ENCODE measurements at regions not wholly inside any gene's neighbourhood (a gene's known extent, or its start where the extent isn't known, plus 50 kb on each side); places are given as distances from the start of the nearest gene placed in this dataset.
"Not testable (repeated sequence)": the region's sequence is repeated elsewhere in the genome, so short reads cannot be mapped to it uniquely, and the experiment has no call there.

DNA sequence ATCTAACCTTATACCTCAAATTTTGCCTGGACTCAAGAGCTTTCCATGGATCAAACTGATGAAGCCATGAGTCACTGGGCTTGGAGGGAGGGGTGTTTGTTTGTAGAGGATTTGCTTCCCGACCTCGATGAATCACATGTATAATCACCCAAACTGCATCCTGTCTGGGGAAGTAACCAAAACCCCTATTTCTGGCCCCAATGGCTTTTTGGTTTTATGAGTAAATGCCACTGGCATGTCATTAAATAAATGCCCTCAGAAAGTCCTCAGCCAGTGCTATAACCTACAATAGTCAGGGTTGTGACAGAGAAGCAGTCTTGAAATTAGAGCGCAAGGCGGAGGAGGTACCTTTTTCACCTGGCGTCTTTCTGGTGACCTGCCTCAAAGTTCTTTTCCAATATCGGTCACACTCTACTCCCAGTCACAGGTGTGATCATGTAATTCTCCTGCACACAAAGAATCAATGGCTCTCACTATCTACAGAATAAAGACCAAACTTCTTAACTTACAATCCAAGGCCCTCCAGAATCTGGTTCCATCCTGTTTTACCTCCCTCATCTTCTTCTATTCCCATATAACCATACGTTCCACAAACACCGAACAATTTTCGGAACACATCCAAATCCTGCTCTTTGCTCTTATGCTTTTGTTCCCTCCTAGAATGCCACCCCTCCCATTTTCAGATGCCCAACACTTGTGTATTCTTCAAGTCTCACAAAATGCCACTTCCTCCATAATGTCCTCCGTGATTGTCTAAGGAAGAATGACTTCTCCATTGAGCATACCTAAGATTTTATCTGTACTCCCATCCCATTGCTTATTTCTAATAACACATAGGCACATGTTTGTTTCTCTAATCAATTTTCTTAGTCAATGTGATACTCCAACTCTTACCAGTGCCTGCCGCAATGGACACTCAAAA lies 81.3 kb upstream of the BLID start:
- H3K27ac Mint-ChIP-seq = no peak overlapping the region
- H3K4me3 Mint-ChIP-seq = no peak overlapping the region
- DNase-seq = no peak
- peaks cover 6% of the 10 kb centered on the region for H3K27me3 Mint-ChIP-seq
- no peaks in the 10 kb centered on the region for H3K9me3 Mint-ChIP-seq
- ChIA-PET POLR2A (no interaction called here), CTCF (no interaction called here)
- H3K4me1 Mint-ChIP-seq = peaks cover 4% of the 10 kb centered on the region
- H3K36me3 Mint-ChIP-seq (ENCODE audit: low read depth) = no peaks in the 10 kb centered on the region

DNA sequence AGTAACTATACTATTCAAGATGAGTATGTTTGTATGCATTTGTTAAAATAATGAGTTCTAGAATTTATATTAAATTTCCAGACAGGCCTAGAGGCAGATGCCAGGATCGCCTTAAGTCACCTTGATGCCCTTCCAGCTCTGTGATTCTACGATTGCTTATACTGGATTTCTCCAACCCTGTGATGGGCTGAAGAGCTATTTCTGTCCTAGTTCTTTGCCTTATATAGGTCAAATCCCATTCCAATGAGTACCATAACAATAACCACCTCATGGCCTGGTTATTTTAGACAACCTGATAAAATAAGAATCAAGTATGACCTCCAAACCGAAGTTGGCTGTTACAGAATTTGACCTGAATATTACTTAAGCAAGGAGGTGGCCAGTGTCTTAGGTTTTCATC lies 79.8 kb upstream of the BLID start:
- H3K27me3 Mint-ChIP-seq = peaks cover 7% of the 10 kb centered on the region
- H3K4me3 Mint-ChIP-seq = no peak overlapping the region
- ChIA-PET CTCF (no interaction called here), POLR2A (no interaction called here)
- peaks cover 4% of the 10 kb centered on the region for H3K4me1 Mint-ChIP-seq
- no peak for DNase-seq
- H3K36me3 Mint-ChIP-seq (ENCODE audit: low read depth) = no peaks in the 10 kb centered on the region
- H3K9me3 Mint-ChIP-seq = no peaks in the 10 kb centered on the region
- H3K27ac Mint-ChIP-seq = no peak overlapping the region

DNA sequence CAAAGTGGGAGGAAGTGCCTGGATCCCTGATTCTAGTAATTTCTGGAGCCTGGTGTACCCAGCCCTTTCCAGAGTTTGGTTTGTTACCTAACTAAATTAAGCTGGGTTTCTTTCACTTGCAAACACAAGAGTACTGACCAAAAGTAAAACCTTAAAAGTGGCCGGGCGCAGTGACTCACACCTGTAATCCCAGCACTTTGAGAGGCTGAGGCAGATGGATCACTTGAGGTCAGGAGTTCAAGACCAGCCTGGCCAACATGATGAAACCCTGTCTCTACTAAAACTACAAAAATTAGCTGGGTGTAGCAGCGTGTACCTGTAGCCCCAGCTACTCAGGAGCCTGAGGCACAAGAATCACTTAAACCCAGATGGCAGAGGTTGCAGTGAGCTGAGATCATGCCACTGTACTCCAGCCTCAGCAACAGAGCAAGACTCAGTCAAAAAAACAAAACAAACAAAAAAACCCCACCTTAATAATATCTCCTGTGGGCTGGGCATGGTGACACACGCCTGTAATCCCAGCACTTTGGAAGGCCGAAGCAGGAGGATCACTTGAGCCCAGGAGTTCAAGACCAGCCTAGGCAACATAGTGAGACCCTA lies 78.0 kb upstream of the BLID start:
- POLR2A ChIA-PET; H3K9me3 Mint-ChIP-seq; H3K27ac Mint-ChIP-seq; DNase-seq; H3K4me1 Mint-ChIP-seq; H3K4me3 Mint-ChIP-seq; H3K36me3 Mint-ChIP-seq (ENCODE audit: low read depth): not testable (repeated sequence)
- peaks cover 11% of the 10 kb centered on the region for H3K27me3 Mint-ChIP-seq
- CTCF ChIA-PET = interaction anchor here (2.1 kb wide), 1 partner anchor 10 kb away, joined by 6 read pairs; no protein-coding TSS in a partner anchor

DNA sequence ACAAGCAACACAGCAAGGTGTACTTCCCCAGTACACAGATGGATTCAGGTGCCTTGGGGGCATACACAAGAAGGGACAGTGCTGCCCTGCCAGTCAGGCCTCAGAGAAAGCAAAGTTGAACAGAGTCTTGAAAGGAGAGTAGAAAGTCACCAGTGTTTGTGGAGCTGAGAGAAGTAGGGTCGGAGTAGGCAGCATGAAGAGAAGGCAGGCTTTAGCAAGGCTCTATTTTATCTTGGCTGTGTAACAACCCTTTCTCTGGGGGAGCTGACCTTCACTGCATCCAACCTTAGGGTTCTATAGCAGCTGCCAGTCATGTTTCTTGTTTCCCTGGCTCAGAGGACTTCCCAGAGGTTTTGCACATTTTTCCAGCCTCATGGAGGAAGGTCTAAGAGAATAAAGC lies 77.4 kb upstream of the BLID start:
- Mint-ChIP-seq H3K4me1 (peaks cover 4% of the 10 kb centered on the region), H3K9me3 (no peaks in the 10 kb centered on the region), H3K36me3 (ENCODE audit: low read depth) (no peaks in the 10 kb centered on the region), H3K27me3 (peaks cover 11% of the 10 kb centered on the region), H3K4me3 (no peak overlapping the region), H3K27ac (no peak overlapping the region)
- ChIA-PET CTCF (interaction anchor here (2.1 kb wide), 1 partner anchor 10 kb away, joined by 6 read pairs; no protein-coding TSS in a partner anchor), POLR2A (no interaction called here)
- DNase-seq = no peak

DNA sequence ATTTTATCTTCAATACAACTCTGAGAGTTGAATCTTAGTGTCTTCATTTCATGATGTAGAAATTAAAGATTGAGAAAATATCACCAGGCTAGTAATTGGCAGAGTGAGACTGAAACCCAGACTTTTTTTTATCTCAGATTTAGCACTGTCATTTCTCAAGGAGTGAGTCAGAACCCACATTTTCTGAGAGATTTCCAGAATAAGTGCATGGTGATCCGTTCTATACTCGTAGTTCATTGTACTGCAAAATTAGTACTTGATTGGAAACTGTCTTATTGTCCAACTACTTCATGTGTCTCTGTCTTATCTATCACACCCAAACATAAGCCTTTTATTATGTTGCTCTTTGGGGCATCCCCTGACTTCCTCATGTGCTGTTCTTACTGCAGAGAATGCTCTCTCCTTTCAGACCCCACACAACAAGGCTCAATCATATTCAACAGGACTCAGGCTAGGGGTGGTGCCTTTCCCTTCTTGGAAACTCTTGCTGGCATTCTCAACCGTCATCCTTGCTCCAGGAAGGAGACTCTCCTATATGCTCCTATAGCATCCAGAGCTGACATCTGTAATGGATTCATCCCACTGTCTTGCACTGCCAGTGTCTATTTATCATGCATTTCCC lies 76.7 kb upstream of the BLID start:
- no peak for DNase-seq
- POLR2A ChIA-PET = no interaction called here
- H3K4me1 Mint-ChIP-seq = peaks cover 4% of the 10 kb centered on the region
- no peak overlapping the region for H3K27ac Mint-ChIP-seq
- H3K4me3 Mint-ChIP-seq = no peak overlapping the region
- peaks cover 11% of the 10 kb centered on the region for H3K27me3 Mint-ChIP-seq
- H3K36me3 Mint-ChIP-seq (ENCODE audit: low read depth) = no peaks in the 10 kb centered on the region
- CTCF ChIA-PET = no interaction called here
- H3K9me3 Mint-ChIP-seq = no peaks in the 10 kb centered on the region

DNA sequence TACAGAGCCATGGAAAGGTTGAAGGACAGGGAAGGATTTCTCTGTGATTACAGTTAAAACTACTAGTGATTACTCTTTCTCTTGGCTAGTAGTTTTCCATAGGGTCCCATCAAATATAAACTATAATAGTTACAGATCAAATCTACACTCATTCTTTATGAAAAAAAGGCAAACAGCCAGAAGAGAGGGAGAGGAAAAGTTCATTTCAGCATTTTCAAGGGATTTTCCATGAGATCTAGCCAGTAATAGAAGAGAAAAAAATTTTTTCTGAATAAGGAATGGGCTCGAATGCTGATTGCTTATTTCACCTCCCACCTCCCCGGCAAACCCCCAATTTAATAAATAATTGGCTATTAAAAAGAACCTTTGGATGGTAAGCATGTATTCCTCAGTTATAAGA lies 74.8 kb upstream of the BLID start:
- POLR2A ChIA-PET = no interaction called here
- H3K27ac Mint-ChIP-seq = no peak overlapping the region
- CTCF ChIA-PET = no interaction called here
- H3K36me3 Mint-ChIP-seq (ENCODE audit: low read depth) = no peaks in the 10 kb centered on the region
- no peak for DNase-seq
- no peak overlapping the region for H3K4me3 Mint-ChIP-seq
- peaks cover 4% of the 10 kb centered on the region for H3K4me1 Mint-ChIP-seq
- no peaks in the 10 kb centered on the region for H3K9me3 Mint-ChIP-seq
- H3K27me3 Mint-ChIP-seq = peaks cover 8% of the 10 kb centered on the region

DNA sequence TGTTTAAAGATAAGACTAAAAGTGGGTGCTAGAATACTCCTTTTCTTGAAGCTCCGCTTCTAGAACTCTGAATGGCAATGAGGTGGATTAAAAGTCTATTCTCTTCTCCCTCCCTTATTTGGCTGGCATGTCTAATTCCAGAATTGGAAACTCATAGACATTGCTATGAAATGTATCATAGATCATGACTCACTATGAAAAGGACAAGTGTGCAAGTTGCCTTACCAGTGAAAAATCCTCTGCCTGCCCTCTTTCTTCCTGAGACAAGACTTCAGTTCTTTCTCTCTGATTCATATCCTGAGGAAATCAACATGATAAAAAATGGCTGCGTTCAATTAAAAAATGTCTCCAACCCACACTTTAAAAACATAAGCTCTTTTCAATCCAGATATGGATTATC lies 73.2 kb upstream of the BLID start:
- no peak for DNase-seq
- Mint-ChIP-seq H3K27ac (no peak overlapping the region), H3K4me3 (no peak overlapping the region), H3K27me3 (peaks cover 8% of the 10 kb centered on the region), H3K36me3 (ENCODE audit: low read depth) (no peaks in the 10 kb centered on the region), H3K4me1 (peaks cover 4% of the 10 kb centered on the region), H3K9me3 (no peaks in the 10 kb centered on the region)
- ChIA-PET POLR2A (no interaction called here), CTCF (interaction anchor here (2.0 kb wide), 1 partner anchor 13 kb away, joined by 6 read pairs; no protein-coding TSS in a partner anchor)

DNA sequence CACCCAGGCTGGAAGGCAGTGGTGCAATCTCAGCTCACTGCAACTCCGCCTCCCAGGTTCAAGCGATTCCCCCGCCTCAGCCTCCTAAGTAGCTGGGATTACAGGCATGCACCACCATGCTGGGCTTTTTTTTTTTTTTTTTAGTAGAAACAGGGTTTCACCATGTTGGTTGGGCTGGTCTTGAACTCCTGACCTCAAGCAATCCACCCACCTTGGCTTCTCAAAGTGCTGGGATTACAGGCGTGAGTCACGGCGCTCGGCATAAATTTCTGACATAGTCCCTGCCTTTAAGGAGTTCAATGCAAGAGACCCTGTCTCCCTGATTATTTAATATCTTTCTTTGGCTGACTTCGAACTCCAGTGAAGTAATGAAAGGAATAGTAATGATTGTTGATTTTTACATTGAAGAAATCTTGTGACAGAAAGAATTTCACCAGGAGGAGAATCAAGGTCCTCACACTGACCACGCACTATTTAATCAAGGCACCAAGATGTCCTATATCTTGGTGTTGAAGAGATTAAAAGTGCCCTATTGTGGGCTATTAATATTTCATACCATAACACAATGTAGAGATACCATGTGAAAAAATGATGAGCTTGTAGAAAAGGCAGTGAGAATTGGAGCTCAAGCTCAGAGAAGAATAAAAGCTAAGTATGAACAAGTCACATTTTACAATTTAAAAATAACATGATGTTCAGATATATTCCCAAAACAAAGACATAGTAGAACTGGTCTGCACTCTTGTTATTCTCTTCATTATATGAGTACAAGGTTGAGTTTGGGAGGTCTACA lies 71.6 kb upstream of the BLID start:
- no peak overlapping the region for H3K4me3 Mint-ChIP-seq
- CTCF ChIA-PET = no interaction called here
- no peaks in the 10 kb centered on the region for H3K4me1 Mint-ChIP-seq
- no peaks in the 10 kb centered on the region for H3K9me3 Mint-ChIP-seq
- H3K27me3 Mint-ChIP-seq = peaks cover 5% of the 10 kb centered on the region
- no peaks in the 10 kb centered on the region for H3K36me3 Mint-ChIP-seq (ENCODE audit: low read depth)
- no peak overlapping the region for H3K27ac Mint-ChIP-seq
- DNase-seq = no peak
- POLR2A ChIA-PET = no interaction called here

DNA sequence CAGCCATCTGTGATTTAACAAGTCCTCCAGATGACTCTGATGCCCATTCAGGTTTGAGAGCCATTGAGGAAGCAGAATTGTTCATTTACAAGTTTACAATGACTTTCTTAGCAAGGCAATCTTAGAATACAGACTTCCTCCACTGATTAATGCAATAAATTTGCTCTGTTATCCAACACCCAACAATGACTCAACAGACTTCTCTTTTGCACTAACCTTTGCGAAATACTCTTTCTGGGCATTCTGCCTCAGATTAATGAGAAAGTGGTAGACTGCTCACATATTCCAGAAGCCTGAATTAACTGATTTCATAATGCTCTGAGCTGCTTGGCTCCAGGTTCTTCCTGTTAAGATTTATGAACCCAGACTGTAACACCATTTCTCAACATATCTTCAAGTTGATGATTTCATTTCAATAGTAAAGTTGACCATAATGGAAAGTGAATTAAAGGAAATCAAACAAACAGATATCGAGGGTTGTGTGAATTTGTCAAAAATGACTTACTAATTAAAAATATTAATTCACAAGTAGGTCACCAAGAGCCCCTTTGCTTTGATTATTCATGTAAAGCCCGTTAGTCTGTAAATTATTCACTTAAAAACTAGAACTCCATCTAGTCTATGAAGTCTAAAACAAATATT lies 70.5 kb upstream of the BLID start:
- Mint-ChIP-seq H3K27me3 (peaks cover 5% of the 10 kb centered on the region), H3K27ac (no peak overlapping the region), H3K4me3 (no peak overlapping the region), H3K4me1 (no peaks in the 10 kb centered on the region), H3K36me3 (ENCODE audit: low read depth) (no peaks in the 10 kb centered on the region), H3K9me3 (no peaks in the 10 kb centered on the region)
- ChIA-PET POLR2A (no interaction called here), CTCF (interaction anchor here (1.0 kb wide), 1 partner anchor 17 kb away, joined by 3 read pairs; no protein-coding TSS in a partner anchor)
- DNase-seq = no peak

DNA sequence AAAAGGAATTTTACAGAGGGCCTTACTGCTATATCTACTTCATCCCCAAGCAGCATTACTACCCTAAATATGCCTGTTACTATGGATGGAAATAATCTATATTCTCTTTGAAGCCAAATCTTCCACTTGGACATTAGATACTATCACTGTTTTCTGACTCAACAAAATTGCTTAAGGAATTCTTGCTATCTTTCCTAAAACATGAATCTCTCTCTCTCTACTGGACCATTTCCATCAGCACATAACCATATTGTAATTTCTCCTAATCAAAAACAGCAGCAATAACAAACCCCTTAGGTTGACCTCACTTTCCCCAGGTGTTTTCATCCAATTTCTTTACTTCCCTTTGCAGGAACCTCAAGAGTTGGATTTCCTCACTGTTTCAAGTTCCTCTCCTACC lies 67.9 kb upstream of the BLID start:
- CTCF ChIA-PET = no interaction called here
- no peaks in the 10 kb centered on the region for H3K27me3 Mint-ChIP-seq
- no peaks in the 10 kb centered on the region for H3K36me3 Mint-ChIP-seq (ENCODE audit: low read depth)
- POLR2A ChIA-PET = no interaction called here
- no peak for DNase-seq
- no peak overlapping the region for H3K27ac Mint-ChIP-seq
- no peaks in the 10 kb centered on the region for H3K4me1 Mint-ChIP-seq
- H3K4me3 Mint-ChIP-seq = no peak overlapping the region
- no peaks in the 10 kb centered on the region for H3K9me3 Mint-ChIP-seq

DNA sequence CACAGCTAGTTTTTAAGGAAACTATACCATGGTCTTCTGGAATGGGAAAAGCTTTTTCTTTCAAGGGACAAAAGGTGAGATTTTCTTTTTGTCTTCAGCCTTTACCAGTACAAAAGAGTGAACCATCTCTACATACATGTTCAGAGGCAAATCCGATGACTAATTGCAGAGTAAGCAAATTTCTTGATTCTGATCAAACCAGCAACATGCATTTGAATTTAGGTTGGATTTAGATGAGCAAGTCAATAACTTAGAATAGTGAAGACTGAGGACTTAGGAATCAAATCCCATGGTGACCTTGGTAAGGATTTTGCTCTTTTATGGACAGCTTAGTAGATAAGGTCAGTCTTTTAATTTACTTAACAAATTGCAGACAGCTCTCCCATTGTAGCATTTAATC lies 65.9 kb upstream of the BLID start:
- no peaks in the 10 kb centered on the region for H3K27me3 Mint-ChIP-seq
- no peaks in the 10 kb centered on the region for H3K36me3 Mint-ChIP-seq (ENCODE audit: low read depth)
- no peak overlapping the region for H3K4me3 Mint-ChIP-seq
- H3K27ac Mint-ChIP-seq = no peak overlapping the region
- ChIA-PET POLR2A (no interaction called here), CTCF (no interaction called here)
- no peaks in the 10 kb centered on the region for H3K4me1 Mint-ChIP-seq
- H3K9me3 Mint-ChIP-seq = no peaks in the 10 kb centered on the region
- no peak for DNase-seq

DNA sequence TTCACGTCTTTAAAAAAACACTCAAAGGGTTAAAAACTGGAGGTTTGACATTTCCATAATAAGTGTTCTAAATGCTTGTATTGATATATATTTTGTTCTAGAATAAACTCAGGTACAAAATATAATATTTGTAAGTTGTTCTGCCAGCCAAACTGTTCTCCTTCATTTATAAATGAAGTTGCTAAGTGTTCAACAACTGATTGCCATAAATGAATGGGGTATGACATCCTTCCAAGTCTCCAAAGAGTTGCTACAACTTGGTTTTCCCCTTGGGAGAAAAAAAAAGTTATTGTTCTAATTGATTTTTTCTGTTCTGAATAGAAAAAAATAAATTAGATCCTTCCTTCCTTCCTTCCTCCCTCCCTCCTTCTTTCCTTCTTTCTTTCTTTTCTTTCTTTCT lies 65.4 kb upstream of the BLID start:
- no peak overlapping the region for H3K4me3 Mint-ChIP-seq
- CTCF ChIA-PET = no interaction called here
- no peaks in the 10 kb centered on the region for H3K27me3 Mint-ChIP-seq
- H3K4me1 Mint-ChIP-seq = no peaks in the 10 kb centered on the region
- H3K9me3 Mint-ChIP-seq = no peaks in the 10 kb centered on the region
- POLR2A ChIA-PET = no interaction called here
- DNase-seq = no peak
- H3K27ac Mint-ChIP-seq = no peak overlapping the region
- H3K36me3 Mint-ChIP-seq (ENCODE audit: low read depth) = no peaks in the 10 kb centered on the region

Data from activated CD4-positive, alpha-beta memory T cell treated with anti-CD3 and anti-CD28 coated beads, Interleukin-2, amount 10 ng/mL, durations not matched to agents 7 days and 5 days (primary cell).